NOMO-1 treated with dmso at 0.1 percent for 144 hours (cell line): ENCODE measurements at regions not wholly inside any gene's neighbourhood (a gene's known extent, or its start where the extent isn't known, plus 50 kb on each side); places are given as distances from the start of the nearest gene placed in this dataset.
"Not testable (repeated sequence)": the region's sequence is repeated elsewhere in the genome, so short reads cannot be mapped to it uniquely, and the experiment has no call there.

Source experiments
- DNase-seq: peaks from one replicate; lab custom pipeline; 2025; ENCODE audit not compliant: unreplicated experiment; lab: John Stamatoyannopoulos, UW

GRCh38 chr2:146764301-146764700, 1080.5 kb upstream of the ACVR2A start:
- no peak for DNase-seq

DNA sequence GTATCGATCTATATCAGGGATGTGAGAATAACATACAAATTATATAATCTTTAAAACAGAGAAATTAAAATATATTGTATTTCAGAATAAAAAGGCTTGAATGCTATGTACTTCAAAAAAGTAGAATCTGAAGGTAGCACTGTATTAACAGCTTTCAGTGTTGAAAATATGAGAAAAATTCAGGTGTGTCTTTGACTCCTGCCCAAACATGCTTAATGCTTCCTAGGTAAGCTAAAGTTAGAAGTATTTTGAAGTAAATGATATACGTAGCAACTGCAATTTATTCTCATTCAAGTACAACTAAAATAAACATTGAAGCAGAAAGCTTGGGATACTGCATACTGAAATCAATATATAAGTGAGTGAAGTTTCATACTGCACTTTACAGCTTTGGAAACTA, 1082.0 kb upstream of the ACVR2A start:
- no peak for DNase-seq

DNA sequence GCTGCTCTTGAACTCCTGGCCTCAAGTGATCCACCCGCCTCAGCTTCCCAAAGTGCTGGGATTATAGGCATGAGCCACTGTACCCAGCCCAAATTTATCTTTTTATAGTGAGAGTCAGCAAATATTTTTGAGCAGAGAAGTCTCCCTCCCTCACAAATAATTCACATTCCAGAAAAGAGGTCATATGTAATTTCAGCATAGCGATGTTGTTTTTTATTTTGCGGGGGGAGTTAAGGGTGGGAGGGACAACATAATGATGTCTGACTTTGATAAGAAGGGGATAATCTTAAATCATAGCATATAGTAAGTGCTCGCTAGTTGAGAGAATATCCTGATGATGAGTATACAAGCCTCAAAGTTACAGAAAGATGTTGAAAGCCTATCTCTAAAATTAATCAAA, 1090.2 kb upstream of the ACVR2A start:
- no peak for DNase-seq

DNA sequence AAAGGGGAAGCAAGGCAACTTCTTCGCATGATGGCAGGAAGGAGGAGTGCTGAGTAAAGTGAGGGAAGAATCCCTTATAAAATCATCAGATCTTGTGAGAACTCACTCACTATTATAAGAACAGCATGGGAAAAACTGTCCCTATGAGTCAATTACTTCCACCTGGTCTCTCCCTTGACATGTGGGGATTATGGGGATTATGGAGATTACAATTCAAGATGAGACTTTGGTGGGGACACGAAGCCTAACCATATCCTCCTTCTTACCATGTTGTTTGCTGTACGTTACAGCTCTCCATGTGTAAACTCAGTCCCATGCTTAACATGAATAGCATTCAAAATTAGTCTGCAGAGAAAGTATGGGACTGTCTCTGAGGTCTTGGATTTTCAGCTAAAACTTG, 1096.8 kb upstream of the ACVR2A start:
- DNase-seq, result no peak

DNA sequence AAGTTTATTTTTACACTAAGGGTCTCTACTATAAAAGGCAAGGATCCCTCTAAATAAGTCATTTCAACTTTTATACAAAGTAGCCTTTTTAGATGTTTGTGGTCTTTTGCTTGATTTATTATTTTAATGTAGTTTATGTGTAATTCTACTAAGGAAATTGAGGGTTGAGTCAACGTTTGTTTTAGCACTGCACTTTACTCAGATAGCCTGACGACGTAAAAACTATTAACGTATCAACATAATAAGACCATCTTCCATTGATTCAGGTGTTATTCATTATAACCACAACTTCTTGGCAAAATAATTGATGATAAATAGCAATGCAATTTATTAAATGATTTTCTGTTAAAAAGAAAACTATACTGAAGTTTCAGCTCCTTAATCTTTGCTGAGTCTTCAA, 1103.6 kb upstream of the ACVR2A start:
- no peak for DNase-seq

DNA sequence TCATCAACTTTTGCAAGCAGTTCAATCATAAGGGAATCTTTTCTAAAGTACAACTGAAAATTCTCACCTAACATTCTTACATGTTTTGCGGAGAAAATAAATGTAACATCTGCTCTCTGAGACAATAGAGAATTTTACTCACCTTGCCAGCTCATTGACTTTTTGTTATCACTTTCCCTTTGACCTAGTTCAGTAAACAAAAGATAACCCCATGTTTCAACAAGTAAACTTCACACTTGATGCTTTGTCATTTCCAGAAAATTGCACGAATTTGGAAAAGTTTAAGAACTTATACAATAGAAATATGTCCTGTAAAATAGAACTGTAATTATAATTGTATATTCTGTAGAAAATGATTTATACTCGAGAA, 1110.0 kb upstream of the ACVR2A start:
- DNase-seq, result no peak

GRCh38 chr2:146734042-146734820, 1110.6 kb upstream of the ACVR2A start:
- peak; percentile 3 for DNase-seq

DNA sequence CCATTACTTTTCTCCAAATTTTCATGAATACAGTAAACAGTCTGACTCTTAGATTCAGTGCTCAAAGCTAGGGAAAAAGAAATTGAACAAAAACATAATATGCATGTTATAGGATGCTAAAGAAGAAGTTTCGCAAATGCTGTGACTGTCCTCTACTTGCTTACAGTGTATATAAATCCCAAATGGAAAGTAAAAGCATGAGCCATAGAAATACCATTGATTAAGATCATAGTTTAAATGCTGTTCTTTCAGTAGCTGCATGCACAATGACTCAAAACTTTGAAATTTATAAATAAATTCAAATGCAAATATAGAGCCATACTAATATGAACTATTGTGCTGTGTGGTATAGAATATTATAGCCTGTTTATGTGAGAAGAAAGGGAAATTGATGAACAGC, 1113.9 kb upstream of the ACVR2A start:
- no peak for DNase-seq

- DNase-seq, result no peak
Observed at GRCh38 chr2:146721486-146721885, 1123.3 kb upstream of the ACVR2A start.

DNA sequence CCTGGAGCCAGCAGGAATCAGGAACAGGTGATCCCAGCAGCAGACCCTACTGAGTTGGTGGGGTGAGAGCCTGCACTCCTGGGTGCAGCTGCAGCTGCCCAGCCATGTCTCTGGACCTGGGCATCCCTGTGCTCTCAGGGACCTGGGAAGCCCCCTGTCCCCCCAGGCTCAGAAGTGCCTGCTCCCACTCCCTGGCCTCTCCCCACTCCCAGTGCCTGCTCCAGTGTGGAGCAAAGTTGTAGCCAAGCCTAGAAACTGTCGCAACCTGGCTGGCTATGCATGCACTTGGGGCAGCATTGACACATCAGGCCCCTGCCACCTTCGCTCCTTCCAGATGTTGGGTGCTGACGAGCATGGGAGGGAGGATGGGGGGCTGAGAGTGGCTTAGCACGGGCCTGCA, 1124.7 kb upstream of the ACVR2A start:
- no peak for DNase-seq

GRCh38 chr2:146716591-146716990, 1128.2 kb upstream of the ACVR2A start:
- DNase-seq, result no peak

GRCh38 chr2:146709004-146709403, 1135.8 kb upstream of the ACVR2A start:
- no peak for DNase-seq

GRCh38 chr2:146701183-146701582, 1143.6 kb upstream of the ACVR2A start:
- DNase-seq, result no peak

GRCh38 chr2:146697307-146697706, 1147.5 kb upstream of the ACVR2A start:
- no peak for DNase-seq

GRCh38 chr2:146696787-146697186, 1148.0 kb upstream of the ACVR2A start:
- DNase-seq, result not testable (repeated sequence)

GRCh38 chr2:146681991-146682390, 1162.8 kb upstream of the ACVR2A start:
- DNase-seq, result no peak

DNA sequence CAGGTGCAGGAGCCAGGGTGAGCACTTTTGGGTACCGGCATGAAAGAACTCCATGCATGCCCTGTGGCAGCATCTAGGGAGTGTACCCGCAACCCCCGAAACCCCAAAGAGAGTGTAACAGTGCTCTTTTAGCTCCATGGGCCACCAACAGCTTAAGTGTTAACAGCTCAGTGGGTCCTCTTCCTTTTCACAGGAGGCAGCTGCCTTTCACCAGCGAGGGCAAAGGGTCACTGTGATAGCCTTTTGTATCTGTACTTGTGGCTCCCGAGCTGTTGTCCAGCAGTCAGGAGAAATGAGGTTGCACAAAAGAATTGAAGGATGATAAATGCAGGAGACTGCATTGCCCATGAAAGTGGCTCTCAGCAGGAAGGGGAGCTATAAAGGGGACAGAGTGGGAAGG, 1166.3 kb upstream of the ACVR2A start:
- DNase-seq, result no peak

GRCh38 chr2:146677280-146677679, 1167.5 kb upstream of the ACVR2A start:
- DNase-seq, result no peak

DNA sequence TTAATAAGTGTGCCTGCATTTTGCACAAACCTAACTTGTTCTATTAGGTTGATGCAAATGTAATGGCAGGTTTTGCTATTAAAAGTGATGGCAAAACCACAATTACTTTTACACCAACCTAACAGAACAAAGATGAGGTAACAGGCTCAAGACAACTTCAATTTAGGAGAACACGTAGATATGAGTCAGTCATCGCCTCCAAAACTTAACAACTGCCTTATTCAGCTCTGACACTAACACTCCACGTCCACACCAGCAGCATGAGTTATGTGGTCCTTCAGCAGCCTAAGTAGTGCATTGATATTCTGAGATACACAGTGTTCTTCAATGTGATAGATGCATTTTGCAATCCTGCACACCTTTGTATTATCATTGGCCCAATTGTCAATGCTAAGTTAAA, 1175.1 kb upstream of the ACVR2A start:
- DNase-seq, result no peak

- no peak for DNase-seq
Observed at GRCh38 chr2:146666340-146666739, 1178.5 kb upstream of the ACVR2A start.

DNA sequence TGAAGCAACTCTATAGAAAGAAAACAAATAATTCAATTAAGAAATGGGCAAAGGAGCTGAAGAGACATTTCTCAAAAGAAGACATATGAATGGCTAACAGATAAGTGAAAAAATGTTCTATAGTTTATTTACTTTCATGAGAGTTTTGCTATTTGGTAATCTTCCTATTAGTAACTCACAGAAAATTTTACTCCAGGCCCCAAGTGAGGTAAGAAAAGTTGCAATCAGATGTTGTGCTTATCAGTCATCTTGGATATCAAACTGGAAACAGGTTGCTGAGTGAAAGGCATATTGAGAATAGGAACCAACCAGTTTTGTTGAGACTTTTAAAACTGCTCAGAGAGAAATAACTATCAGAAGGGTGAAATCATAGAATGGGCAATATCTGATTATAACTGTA, 1179.0 kb upstream of the ACVR2A start:
- DNase-seq, result no peak

GRCh38 chr2:146661473-146662096, 1183.2 kb upstream of the ACVR2A start:
- DNase-seq, result no peak

DNA sequence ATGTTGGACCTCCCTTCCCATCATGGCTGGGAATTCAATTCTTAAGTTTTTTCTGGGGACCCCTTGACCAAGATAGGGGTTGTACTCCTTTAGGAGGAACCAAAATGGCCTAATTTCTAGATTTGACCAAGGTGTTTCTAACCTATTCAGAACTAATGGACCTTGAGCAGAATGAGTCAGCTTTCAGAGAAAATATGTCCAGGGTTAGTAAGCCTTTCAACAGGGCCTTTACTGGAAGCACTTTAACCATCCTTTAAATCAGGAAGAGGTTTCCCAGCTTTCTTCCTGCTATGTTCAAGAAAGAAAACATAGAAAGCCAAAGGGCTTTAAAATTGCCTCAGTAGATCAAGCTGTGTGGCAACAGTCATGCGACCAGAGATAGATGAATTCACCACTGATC, 1184.9 kb upstream of the ACVR2A start:
- no peak for DNase-seq
